Kidney epithelial cell (primary cell): ENCODE measurements at regions not wholly inside any gene's neighbourhood (a gene's known extent, or its start where the extent isn't known, plus 50 kb on each side); places are given as distances from the start of the nearest gene placed in this dataset.
"Not testable (repeated sequence)": the region's sequence is repeated elsewhere in the genome, so short reads cannot be mapped to it uniquely, and the experiment has no call there.

Experiments
- DNase-seq: peaks from one replicate; pipeline ENCODE4 v3.0.0-alpha.2; 2010; ENCODE audit warnings: low read depth
- H3K27me3 ChIP-seq: 2 replicates; pipeline ENCODE4 v1.6.0; 2011; ENCODE audit warnings: low read length; ENCODE audit not compliant: control insufficient read depth, insufficient read depth
- H3K36me3 ChIP-seq: 2 replicates; pipeline ENCODE4 v1.5.1; 2011; ENCODE audit warnings: low read length; ENCODE audit not compliant: control insufficient read depth, insufficient read depth
- H3K4me3 ChIP-seq: 2 replicates; pipeline ENCODE4 v1.5.1; 2011; ENCODE audit warnings: low read depth, mild to moderate bottlenecking, control low read depth, low read length
- TF ChIP-seq, protein P1 (sequence below): IDR thresholded peaks from 2 replicates; pipeline ENCODE4 v1.5.1; 2011; ENCODE audit warnings: mild to moderate bottlenecking, moderate library complexity, low read length, control low read depth, inconsistent platforms; ENCODE audit not compliant: insufficient read depth, poor library complexity, severe bottlenecking

DNA sequence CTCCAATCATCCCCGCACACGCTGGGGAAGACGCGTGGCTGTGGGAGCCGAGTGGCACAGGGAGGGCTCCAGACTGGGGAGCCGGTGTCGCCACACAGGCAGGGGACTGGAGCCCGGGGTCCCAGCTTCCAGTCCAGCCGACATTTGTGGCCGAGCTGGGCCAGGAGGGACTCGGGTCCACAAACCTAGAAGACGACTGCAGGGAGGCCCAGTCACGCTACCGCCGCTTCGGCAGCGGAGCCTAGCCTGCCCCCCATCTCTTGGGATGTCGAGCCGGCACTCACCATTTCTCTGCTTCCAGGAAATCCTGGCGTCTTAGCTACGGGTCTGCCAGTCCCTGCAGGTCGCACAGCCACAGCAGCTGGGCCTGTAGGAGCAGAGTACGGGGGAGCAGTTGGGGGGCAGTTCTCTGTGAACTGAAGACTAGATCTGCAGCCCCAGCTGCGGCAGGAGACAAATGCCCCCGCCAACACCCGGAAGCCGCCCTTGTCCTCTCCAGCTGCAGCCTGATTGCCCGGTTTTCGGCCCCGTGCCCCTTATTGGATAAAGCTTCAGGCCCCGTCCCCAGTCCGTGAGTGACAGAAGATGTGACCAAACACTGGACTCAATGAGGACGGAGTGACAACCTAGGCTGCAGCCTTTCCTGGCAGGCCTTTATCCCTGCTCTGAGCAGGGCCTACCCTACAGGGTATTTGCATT is 270.7 kb downstream of the ZNF33B start:
- DNase-seq = peak; percentile 69

DNA sequence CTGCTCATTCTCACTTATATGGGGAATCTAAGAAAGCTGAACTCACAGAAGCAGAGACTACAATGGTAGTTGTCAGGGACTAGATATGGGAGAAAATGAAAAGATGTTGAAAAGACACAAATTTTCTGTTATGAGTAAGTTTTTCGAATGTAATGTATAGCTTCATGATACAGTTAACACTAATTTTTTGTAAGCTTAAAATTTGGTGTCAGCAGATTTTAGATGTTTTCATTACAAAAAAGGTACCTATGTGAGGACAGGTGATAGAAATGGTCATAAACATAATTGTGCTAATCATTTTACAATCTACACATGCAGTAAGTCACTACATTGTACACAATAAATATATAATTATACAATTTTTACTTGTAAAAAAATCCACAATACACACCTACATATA is 286.6 kb downstream of the ZNF33B start:
- no peaks in the 10 kb centered on the region for H3K27me3 ChIP-seq
- DNase-seq = no peak
- no peaks in the 10 kb centered on the region for H3K36me3 ChIP-seq
- TF ChIP-seq, protein P1, sequence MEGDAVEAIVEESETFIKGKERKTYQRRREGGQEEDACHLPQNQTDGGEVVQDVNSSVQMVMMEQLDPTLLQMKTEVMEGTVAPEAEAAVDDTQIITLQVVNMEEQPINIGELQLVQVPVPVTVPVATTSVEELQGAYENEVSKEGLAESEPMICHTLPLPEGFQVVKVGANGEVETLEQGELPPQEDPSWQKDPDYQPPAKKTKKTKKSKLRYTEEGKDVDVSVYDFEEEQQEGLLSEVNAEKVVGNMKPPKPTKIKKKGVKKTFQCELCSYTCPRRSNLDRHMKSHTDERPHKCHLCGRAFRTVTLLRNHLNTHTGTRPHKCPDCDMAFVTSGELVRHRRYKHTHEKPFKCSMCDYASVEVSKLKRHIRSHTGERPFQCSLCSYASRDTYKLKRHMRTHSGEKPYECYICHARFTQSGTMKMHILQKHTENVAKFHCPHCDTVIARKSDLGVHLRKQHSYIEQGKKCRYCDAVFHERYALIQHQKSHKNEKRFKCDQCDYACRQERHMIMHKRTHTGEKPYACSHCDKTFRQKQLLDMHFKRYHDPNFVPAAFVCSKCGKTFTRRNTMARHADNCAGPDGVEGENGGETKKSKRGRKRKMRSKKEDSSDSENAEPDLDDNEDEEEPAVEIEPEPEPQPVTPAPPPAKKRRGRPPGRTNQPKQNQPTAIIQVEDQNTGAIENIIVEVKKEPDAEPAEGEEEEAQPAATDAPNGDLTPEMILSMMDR = no peak
- H3K4me3 ChIP-seq = no peak overlapping the region

More for the DNA sequence above, 270.7 kb downstream of the ZNF33B start:
- H3K4me3 ChIP-seq = peak overlapping the region; percentile 73
- H3K36me3 ChIP-seq = no peaks in the 10 kb centered on the region
- no peaks in the 10 kb centered on the region for H3K27me3 ChIP-seq
- TF ChIP-seq, protein P1 = no peak

DNA sequence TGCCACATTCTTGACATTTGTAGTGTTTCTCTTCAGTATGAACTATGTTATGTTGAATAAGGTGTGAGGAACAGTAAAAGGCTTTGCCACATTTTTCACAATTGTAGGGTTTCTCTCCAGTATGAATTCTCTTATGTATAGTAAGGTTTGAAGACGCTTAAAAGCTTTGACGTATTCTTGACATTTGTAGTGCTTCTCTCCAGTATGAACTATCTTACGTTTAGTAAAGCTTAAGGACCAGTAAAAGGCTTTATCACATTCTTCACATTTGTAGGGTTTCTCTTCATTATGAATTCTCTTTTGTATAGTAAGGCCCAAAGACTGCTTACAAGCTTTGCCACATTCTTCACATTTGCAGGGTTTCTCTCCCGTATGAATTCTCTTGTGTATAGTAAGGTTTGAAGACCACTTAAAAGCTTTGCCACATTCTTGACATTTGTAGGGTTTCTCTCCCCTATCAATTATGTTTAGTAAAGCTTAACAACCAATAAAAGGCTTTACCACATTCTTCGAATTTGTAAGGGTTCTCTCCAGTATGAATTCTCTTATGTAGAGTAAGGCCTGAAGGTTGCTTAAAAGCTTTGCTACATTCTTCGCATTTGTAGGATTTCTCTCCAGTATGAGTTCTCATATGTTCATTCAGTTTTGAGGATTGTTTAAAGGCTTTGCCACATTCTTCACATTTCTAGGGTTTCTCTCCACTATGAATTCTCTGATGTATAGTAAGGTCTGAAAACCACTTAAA is 301.6 kb downstream of the ZNF33B start:
- not testable (repeated sequence) for H3K27me3 ChIP-seq, H3K4me3 ChIP-seq, DNase-seq, H3K36me3 ChIP-seq

DNA sequence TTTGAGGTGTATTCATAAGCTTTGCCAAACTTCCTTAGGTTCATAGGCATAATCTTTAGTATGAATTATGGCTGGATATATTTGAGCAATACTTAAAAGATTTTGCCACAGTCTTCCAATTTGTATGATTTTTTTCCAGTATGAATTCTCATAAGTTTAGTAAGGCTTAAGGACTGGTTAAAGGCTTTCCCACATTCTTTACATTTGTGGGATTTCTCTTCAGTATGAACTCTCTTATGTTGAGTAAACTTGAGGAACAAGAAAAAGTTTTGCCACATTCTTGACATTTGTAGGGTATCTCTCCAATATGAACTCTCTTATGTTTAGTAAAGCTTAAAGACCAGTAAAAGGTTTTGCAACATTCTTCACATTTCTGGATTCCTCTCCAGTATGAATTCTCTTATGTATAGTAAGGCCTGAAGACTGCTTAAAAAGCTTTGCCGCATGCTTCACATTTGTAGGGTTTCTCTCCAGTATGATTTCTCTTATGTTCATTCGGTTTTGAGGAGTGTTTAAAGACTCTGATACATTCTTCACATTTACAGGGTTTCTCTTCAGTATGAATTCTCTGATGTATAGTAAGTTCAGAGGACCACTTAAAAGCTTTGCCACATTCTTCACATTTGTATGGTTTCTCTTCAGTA is 302.6 kb downstream of the ZNF33B start:
- H3K36me3 ChIP-seq, H3K27me3 ChIP-seq, H3K4me3 ChIP-seq, DNase-seq: not testable (repeated sequence)

DNA sequence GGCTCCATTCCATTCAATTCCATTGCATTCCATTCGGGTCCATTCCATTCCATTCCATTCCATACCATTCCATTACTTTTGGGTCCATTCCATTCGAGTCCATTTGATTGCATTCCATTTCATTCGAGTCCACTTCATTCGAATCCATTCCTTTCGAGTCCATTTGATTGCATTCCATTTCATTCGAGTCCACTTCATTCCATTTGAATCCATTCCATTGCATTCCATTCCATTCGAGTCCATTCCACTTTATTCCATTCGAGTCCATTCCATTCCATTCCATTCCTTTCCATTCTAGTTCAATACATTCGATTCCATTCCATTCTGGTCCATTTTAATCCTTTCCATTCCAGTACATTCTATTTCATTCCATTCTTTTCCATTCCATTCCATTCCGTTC is 334.0 kb downstream of the ZNF33B start:
- no peak for DNase-seq
- no peaks in the 10 kb centered on the region for H3K36me3 ChIP-seq
- no peaks in the 10 kb centered on the region for H3K27me3 ChIP-seq
- no peak overlapping the region for H3K4me3 ChIP-seq
- TF ChIP-seq, protein P1 = no peak

DNA sequence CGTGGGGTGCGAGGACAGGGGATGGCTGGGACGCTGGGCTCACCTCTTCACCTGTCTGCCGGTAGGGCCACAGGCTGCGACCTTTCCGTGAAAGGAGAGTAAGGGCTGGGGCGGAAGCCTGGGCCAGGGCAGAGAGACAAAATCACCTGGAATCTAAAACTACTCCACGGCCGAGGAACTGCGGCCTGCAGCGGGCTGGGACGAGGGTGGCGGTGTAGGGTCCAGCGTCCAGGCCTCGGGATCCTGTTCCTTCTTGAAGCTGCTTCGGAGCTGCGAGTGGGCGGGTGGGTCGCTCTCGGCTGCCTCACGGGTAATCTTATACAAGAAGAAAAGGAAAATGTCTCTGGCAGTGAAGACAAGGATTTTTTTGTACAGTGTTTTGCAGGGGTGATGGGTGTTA is 356.5 kb downstream of the ZNF33B start:
- H3K4me3 ChIP-seq, DNase-seq, H3K36me3 ChIP-seq, H3K27me3 ChIP-seq: not testable (repeated sequence)

DNA sequence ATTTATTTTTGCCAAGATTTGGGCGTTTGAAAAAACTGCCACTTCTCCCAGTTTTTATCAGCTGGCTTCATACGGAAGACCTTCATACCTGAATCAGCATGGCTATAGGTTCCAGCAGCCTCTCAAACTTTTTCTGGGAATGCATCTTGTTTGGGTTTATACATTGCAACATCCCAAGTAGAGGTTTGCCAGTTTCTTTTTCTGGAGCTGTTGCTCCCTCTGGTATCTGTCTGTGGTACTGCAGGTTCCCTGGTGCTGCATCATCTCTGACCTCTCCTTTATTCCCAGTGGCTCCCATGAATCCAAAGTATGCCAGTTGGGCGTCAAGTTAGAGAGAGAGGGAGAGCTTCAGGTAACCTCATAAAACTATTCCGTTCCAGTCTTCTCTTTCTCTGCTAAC is 368.6 kb downstream of the ZNF33B start:
- not testable (repeated sequence) for DNase-seq, H3K4me3 ChIP-seq, H3K27me3 ChIP-seq, H3K36me3 ChIP-seq

DNA sequence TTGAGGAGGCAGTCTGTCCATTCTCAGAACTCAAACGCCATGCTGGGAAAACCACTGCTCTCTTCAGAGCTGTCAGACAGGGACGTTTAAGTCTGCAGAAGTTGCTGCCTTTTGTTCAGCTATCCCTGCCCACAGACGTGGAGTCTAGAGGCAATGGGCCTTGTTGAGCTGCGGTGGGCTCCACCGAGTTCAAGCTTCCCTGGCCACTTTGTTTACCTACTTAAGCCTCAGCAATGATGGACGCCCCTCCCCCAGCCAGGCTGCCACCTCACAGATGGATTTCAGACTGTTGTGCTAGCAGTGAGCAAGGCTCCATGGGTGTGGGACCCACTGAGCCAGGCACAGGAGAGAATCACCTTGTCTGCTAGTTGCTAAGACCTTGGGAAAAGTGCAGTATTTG is 375.1 kb downstream of the ZNF33B start:
- DNase-seq, H3K4me3 ChIP-seq, H3K27me3 ChIP-seq, H3K36me3 ChIP-seq: not testable (repeated sequence)

DNA sequence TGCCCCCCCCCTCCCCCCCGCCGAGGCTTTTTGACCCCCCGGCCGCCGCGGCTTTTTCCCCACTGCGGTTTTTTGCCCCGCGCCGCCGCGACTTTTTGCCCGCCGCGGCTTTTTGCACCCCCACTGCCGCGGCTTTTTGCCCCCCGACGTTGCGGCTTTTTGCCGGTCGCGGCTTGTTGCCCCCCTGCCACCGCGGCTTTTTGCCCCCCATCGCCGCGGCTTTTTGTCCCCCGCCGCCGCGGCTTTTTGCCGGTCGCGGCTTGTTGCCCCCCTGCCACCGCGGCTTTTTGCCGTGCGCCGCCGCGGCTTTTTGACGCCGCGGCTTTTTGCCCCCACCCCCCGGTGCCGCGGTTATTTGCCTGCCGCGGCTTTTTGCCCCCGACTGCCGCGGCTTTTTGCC is 395.4 kb downstream of the ZNF33B start:
- not testable (repeated sequence) for H3K36me3 ChIP-seq, DNase-seq, H3K4me3 ChIP-seq, H3K27me3 ChIP-seq
